Activated CD4-positive, alpha-beta T cell treated with anti-CD3 and anti-CD28 coated beads, Interleukin-2, amount 50 U/mL, for 16 hours (primary cell): ENCODE measurements at regions not wholly inside any gene's neighbourhood (a gene's known extent, or its start where the extent isn't known, plus 50 kb on each side); places are given as distances from the start of the nearest gene placed in this dataset.

ENCODE experiments used
- DNase-seq: peaks from one replicate; pipeline ENCODE4 v3.0.0-alpha.2; 2020

- DNase-seq: no peak
Observed at GRCh38 chr1:101323535-101323934, 86.7 kb downstream of the S1PR1 start.

- DNase-seq: no peak
Observed at GRCh38 chr1:101325144-101325543, 88.3 kb downstream of the S1PR1 start.

DNA sequence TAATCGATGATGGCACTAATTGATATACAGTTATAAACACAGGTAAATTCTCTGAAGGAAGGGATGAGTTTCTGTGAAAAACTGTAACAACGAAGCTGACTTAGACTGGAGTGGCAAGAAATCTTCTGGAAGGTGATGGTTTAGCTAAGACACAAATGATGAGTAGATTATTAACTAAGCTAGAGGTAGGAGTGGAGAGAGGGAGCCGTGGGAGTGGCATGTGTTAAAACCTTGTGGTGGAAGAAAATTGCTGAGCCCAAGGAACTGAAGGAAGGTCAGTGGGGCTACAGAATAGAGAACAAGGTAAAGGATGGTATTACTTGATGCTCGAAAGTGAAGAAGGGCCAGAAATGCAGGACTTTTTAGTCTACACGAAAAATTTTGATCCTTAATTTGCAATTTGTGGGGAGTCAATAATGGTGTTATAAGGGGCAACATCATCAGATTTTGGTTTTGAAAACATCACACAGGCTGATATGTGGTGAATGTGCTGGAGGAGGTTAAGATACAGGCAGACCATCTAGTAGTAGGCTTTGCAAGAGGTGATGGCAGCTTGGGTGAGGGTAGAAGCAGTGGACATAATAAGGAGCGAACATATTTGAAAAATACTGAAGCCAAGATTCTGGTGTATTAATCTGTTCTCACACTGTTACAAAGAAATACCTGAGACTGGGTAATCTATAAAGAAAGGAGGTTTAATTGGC, 93.8 kb downstream of the S1PR1 start:
- DNase-seq: no peak

- DNase-seq: no peak
Observed at GRCh38 chr1:101331794-101332193, 95.0 kb downstream of the S1PR1 start.

DNA sequence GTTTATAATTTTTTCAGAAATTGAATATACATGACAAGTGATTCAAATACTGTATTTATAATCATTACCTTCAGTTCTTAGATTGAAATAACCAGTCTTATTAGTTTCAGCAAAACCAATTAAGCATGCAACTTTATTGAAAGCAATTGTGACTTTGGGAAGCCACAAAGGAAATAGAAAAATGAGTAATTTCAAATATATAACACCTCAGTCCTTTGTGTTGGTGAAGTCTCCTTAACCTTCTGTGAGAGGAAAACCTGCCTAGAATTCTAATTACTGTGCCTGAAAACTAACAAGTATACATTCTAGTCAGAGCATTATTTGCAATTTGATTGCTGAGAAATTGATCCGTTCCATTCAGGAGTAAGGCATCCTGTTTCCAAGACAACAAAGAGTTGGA, 95.8 kb downstream of the S1PR1 start:
- peak; percentile 18 for DNase-seq

DNA sequence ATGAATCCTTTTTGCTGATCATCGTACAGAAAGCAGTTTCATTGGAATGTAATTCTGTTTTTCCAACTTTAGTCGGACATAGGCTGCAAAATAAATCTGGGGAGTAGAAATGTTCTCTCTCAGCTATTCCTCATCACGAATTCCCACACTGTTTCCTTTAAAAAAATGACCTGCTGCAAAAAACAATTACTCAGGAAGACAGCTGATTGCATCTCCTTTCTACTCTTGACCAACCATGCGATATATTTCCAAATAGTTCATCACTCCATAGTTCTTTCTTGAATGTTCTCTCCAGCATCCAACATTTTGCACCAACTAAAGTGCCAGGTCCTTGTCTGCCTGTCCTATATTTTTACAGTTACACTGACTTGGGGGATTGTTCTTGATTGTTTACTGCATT, 96.4 kb downstream of the S1PR1 start:
- no peak for DNase-seq

DNA sequence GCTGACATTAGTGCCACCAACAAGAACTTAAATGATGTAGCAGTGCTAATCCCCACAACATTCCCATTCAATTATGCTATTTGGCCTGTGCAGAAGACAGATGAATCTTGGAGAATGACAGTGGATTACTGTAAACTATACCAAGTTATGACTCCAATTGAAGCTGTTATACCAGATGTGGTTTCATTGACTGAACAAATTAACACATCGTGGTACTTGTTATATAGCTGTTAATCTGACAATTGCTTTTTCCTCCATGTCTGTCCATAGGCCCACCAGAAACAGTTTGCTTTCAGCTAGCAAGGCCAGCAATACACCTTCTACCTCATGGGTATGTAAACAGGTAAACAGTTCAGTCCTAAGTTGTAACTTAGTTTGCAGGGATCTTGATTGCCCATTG, 101.1 kb downstream of the S1PR1 start:
- no peak for DNase-seq

DNA sequence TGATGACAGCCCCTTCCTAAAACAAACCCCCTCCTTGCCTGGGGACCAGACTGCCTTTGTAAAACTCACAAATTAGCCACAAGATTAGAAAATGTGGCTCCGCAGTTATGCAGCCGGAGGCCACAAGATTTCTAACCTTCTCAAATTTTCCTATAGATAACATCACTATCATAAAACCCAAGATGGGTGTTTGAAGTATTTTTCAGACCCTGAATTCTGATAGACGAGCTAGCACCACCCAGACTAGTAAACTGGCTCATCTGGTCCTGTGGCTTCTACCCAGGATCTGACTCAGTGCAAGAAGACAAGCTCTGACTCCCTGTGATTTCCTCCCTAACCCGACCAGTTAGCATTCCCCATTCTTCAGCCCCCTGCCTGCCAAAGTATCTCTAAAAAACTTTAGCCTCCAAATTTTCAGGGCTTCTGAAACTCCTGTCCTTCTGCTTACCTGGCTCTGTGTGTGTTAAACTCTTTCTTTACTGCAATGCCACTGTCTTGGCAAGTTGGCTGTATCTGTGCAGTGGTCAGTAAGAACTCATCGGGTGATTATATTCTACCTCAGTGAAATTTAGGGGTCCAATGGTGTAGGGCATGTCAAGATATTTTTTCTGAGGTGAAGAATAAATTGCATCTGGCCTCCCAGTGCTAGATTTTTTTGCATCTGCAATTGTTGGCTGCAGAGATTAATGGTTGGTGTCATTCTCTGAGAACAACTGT, 102.1 kb downstream of the S1PR1 start:
- DNase-seq: peak; percentile 34

DNA sequence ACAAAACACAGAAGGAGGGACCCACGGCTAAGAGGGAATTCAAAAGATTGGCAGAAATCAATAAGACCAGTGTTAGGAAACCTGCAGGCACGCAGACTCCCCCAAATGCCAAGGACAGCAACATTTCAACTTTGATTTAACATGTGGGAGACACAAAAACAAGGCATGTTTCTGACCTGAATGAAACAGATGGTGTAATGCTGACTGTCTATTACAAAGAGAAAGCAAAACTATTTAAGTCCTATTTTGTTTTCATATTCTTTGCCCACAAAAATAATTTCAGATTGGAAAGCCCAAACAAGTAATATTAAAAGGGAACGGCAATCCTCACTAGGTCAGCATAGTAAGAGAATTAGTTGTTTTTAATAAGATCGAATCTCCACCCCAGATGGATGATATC, 107.9 kb downstream of the S1PR1 start:
- DNase-seq: no peak

- DNase-seq: no peak
Observed at GRCh38 chr1:101346419-101346818, 109.6 kb downstream of the S1PR1 start.

GRCh38 chr1:101356013-101356412, 119.2 kb downstream of the S1PR1 start:
- no peak for DNase-seq

GRCh38 chr1:101356604-101357443, 120.0 kb downstream of the S1PR1 start:
- no peak for DNase-seq

GRCh38 chr1:101357444-101357986, 120.7 kb downstream of the S1PR1 start:
- peak; percentile 87 for DNase-seq

- no peak for DNase-seq
Observed at GRCh38 chr1:101360506-101360905, 123.7 kb downstream of the S1PR1 start.

- DNase-seq: no peak
Observed at GRCh38 chr1:101363891-101364318, 127.1 kb downstream of the S1PR1 start.

DNA sequence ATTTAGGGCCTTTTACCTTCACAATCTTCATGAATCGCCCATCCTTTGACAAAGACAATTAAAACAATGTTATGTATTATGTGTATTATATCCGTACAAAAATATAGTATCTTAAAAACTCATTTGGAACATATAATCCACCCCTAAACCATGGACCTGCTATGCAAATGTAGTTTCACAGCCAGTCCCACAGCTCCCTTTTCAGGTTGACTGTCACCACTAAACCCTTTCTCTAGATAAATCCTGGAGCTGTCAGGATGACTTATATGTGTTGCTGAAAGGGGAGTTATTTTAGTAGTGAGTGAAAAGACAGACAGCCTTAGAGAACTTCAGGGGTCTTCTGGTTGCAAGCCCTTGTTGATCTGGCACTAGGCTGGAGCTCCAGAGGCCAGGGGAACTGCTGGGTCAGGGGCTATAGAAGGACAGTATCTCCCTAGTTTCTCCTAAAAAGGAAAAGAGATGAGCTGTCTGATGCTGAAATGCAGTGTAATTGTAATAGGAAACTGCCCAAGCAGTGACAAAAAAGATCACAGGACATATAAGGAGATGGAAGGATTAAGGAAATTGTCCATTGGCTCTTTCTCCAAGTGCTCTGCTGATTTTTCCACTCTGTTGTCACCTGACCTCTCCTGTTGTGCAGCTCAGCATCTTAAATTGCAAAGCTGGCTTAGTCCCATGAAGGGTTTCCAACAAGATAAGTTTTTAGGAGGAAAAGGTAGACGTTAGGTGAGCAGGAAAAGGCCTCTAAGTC, 127.7 kb downstream of the S1PR1 start:
- DNase-seq: no peak

- DNase-seq: no peak
Observed at GRCh38 chr1:101365186-101365585, 128.4 kb downstream of the S1PR1 start.

DNA sequence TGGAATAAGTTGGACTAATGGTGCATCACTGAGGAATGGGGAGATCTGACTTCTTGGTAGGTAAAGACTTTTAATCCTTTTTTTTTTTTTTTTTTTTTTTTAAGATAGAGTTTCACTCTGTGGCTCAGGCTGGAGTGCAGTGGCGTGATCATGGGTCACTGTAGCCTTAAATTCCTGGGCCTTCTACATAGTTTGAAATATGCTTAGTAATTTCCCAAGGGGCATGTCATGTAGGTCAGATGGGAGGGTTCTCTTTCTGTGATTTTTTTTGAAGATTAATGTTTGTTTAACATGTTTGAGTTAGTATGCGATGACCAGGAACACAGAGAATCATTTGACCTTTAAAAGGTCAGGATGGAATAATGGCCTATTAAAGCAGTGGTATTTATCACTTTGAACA, 129.1 kb downstream of the S1PR1 start:
- DNase-seq: no peak

DNA sequence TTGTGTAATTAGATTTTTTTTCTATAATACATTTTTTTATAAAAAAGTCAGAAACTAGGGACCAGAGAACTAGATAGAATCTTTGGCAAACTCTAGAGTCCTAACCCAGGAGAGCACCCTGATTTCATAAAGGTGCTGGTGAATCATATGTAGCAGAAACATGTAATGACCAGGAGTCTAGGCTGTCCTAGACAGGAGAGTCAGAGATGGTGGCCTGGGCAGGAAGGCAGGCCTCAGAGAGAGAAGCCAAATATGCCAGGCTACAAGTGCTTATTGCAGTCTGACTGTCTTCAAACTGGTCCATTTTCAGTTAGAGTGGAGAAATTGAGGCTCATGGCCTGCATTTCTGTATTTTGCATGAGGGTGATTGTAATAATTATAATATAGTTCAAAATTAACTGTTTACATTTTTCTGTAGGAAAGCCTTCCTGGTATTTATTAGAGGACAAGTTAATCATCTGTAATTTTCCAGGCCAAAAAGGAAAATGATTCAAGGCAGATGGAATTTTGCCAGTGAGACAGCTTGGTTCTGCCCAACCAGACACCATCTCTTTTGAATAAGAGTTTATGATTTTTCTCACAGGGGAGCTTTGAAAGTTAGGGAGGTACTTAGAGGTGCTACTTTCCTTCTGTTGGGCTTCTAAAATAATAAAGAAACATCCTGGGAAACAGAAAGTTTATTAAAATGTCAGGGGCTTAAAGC, 129.8 kb downstream of the S1PR1 start:
- no peak for DNase-seq

DNA sequence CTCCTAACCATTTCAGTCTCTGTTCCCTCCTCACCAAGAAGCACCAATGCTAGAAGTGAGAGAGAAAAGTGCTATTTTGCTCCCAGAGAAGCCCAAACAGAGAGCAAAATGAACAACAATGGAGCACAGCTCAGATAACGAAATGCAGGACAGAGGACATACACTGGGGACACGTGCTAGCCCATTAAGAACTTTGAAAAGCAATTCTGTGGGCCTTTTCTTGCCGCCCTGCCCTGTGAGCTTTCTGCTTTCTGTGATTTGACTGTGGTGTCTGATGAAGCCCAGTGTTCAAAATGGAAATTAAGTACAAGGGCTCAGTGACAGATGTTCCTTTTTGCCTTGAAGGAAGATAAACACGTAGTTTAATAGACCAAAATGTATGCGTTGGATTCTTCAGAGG, 130.8 kb downstream of the S1PR1 start:
- DNase-seq: no peak

DNA sequence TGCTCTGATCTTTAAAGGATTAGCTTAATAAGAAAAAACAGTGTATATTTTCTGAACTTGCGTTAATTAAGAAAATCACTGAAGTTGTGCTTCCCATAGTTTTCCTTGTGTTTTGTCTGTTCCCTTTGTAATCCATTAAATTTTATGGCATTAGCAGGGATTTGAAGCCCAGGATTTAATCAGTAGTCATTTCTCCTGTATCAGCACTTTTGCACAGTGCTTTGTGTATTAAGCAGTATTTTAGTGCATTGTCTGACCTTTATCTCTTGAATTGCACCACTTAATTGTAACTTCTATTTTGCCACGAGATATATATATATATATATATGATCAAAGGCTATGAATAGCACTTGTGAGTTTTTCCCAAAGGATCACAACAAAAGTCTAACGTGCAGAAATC, 133.7 kb downstream of the S1PR1 start:
- DNase-seq: no peak

DNA sequence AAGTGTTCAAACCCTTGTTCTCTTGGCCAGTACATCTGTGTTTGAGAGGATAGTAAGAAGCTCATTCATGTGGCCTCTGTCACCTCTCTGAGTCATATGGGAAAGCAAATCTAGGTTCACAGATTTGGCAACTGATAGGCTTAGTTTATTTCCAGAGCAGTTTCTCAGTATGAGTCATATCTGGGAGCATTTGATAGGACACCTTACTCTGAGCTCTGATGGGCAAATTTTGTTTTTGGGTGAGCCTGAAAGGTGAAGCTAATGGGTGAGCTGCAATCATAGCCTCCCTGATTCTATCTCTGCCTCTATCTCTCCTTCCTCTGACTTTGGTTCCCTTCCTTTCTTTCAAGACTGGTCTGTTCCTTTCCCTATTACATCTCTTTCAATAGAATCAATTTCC, 134.4 kb downstream of the S1PR1 start:
- peak; percentile 85 for DNase-seq
